GM20000 (cell line): ENCODE measurements at regions not wholly inside any gene's neighbourhood (a gene's known extent, or its start where the extent isn't known, plus 50 kb on each side); places are given as distances from the start of the nearest gene placed in this dataset.

ENCODE experiments used
- DNase-seq: peaks from one replicate; pipeline ENCODE4 v3.0.0; 2012; ENCODE audit warnings: low spot score
- CTCF ChIP-seq: IDR thresholded peaks from 2 replicates; pipeline ENCODE4 v1.5.1; 2012; ENCODE audit warnings: mild to moderate bottlenecking, control low read depth; ENCODE audit errors: extremely low read depth, missing control alignments

GRCh38 chr19:31659897-31660210 lies 310.6 kb upstream of the TSHZ3 start:
- no peak for TF ChIP-seq CTCF
- DNase-seq: no peak

- no peak for TF ChIP-seq CTCF
- DNase-seq: no peak
These were observed 314.9 kb upstream of the TSHZ3 start for GRCh38 chr19:31664096-31664495.

- no peak for TF ChIP-seq CTCF
- no peak for DNase-seq
These were observed 315.8 kb upstream of the TSHZ3 start for GRCh38 chr19:31664997-31665396.

- DNase-seq: no peak
- TF ChIP-seq CTCF: no peak
These were observed 316.9 kb upstream of the TSHZ3 start for GRCh38 chr19:31666126-31666525.

GRCh38 chr19:31667106-31667505 lies 317.9 kb upstream of the TSHZ3 start:
- no peak for TF ChIP-seq CTCF
- DNase-seq: no peak

GRCh38 chr19:31668921-31669320 lies 319.7 kb upstream of the TSHZ3 start:
- DNase-seq: no peak
- no peak for TF ChIP-seq CTCF

- TF ChIP-seq CTCF: no peak
- no peak for DNase-seq
These were observed 321.7 kb upstream of the TSHZ3 start for GRCh38 chr19:31670931-31671330.
